Heart right ventricle (tissue), 16 donors: ENCODE measurements at regions not wholly inside any gene's neighbourhood (a gene's known extent, or its start where the extent isn't known, plus 50 kb on each side); places are given as distances from the start of the nearest gene placed in this dataset.

Experiments
- ATAC-seq, 8 donors: fragments of 200-7000 bp; cut with Tn5 transposase; one replicate each; pipeline ENCODE4 v1.9.1; 2020; ENCODE audit warnings: mild to moderate bottlenecking in 8 of 8, moderate library complexity in 8 of 8, moderate number of reproducible peaks in 1 of 8
- DNase-seq, 2 donors: peaks; one replicate each; pipeline ENCODE4 v3.0.0-alpha.2; 2020
- H3K27ac ChIP-seq, 10 donors: fragments of 200-600 bp; sonication (generic) in 2 of 10; one replicate each; pipeline versions ENCODE4 v1.5.0 to v1.8.0; 2020 to 2022; ENCODE audit warnings: mild to moderate bottlenecking in 3 of 10
- H3K27me3 ChIP-seq, 7 donors: fragments of 200-600 bp; one replicate each; pipeline ENCODE4 v1.8.0; 2021 to 2022; ENCODE audit warnings: mild to moderate bottlenecking in 2 of 7
- H3K36me3 ChIP-seq, 9 donors: fragments of 200-600 bp; sonication (generic) in 1 of 9; one replicate each; pipeline versions ENCODE4 v1.5.0 to v1.8.0; 2020 to 2022; ENCODE audit warnings: mild to moderate bottlenecking in 2 of 9
- H3K4me1 ChIP-seq, 9 donors: fragments of 200-600 bp; sonication (generic) in 1 of 9; one replicate each; pipeline versions ENCODE4 v1.5.0 to v1.8.0; 2020 to 2022; ENCODE audit warnings: mild to moderate bottlenecking in 4 of 9
- H3K4me3 ChIP-seq, 10 donors: fragments of 200-600 bp; sonication (generic) in 2 of 10; one replicate each; pipeline versions ENCODE4 v1.5.0 to v1.8.0; 2020 to 2022; ENCODE audit warnings: mild to moderate bottlenecking in 7 of 10, moderate library complexity in 2 of 10
- H3K9me3 ChIP-seq, 11 donors: fragments of 200-600 bp in 10 of 11; sonication (generic) in 2 of 11; one replicate each; pipeline versions ENCODE4 v1.5.0 to v1.8.0; 2013 to 2022; ENCODE audit warnings: mild to moderate bottlenecking in 2 of 11, control low read depth in 1 of 11, moderate library complexity in 1 of 11
- CTCF ChIP-seq, 9 donors: fragments of 200-600 bp; sonication (generic) in 2 of 9; IDR thresholded peaks; one replicate each; pipeline versions ENCODE4 v1.5.0 to v1.8.0; 2021 to 2022; ENCODE audit warnings: antibody characterized with exemption in 9 of 9, mild to moderate bottlenecking in 5 of 9, moderate library complexity in 1 of 9
- WGBS, 2 donors: extraction: QIAGEN DNeasy Blood & Tissue Kit; methylation state at CpG; one replicate each; pipeline ENCODE4 v1.1.7; 2013; ENCODE audit warnings: inconsistent platforms in 1 of 2; 5-methylcytosine and 5-hydroxymethylcytosine counted together
- intact Hi-C, 10 donors: fragments of 100-400 bp; cut with DNase I; formaldehyde crosslinking; loops; one replicate each; pipeline versions ENCODE4 v1.11.1 to v1.14.2; 2022
- donor health status: Arrhythmogenic right ventricular cardiomyopathy.
- donor health status: ischemic (EF 13 %, LVEDD 7.1; RV severe dilation, severe dysfunction).
- donor health status: healthy with polysubstance abuse.
- donor health status: DM: no; HTN: yes; CAD: no.
- donor health status: DM: no; HTN: no; CAD: no.
- donor health status: ischemic (EF 25% LVEDD 6.9; RV normal size, moderate dysfunction).
- donor health status: ischemic (EF 25% LVEDD 5.7; RV mildly dilated, moderate dysfunction).
- donor health status: healthy.
- donor health status: DM: yes; HTN: yes; CAD: no.
- donor health status: Ischemic cardiomyopathy.
- donor health status: ischemic (EF 35%, LVEDD 5.7; RV mildly dilated, moderate dysfunction).
- donor health status: nonischemic (EF 11% LVEDD 7.7; RV severe dilation, severe dysfunction).
- donor health status: DM: yes; HTN: yes; CAD: no.
- donor health status: PGD.
- donor health status: ischemic (EF 29% LVEDD 5.4; RV normal size, mild dysfunction).
- donor health status: nonischemic (EF 23%, LVEDD 6.1; RV moderate dilation, normal function).

GRCh38 chr7:106551936-106552335, 109.0 kb downstream of the CCDC71L start:
- TF ChIP-seq CTCF (IDR thresholded peaks at IDR 0.05), result no peak
- H3K9me3 ChIP-seq, result peaks cover 0 to 20% (median 0%) of the 10 kb centered on the region in 11 donors
- peaks cover 0 to 11% (median 0%) of the 10 kb centered on the region in 9 donors for H3K4me1 ChIP-seq
- H3K36me3 ChIP-seq, result no peaks in the 10 kb centered on the region
- no peak overlapping the region for H3K4me3 ChIP-seq
- DNase-seq (no peak), ATAC-seq (no peak)
- peak overlapping the region in 1 of 10 donors; percentile 61 for H3K27ac ChIP-seq
- intact Hi-C loops, result no loop called here
- WGBS, 2 donors, result 82 to 94% methylated on average over 1 of the region's 1 CpG
- H3K27me3 ChIP-seq, result no peaks in the 10 kb centered on the region

- DNase-seq (no peak), ATAC-seq (no peak)
- H3K27me3 ChIP-seq, result no peaks in the 10 kb centered on the region
- no peak overlapping the region for H3K4me3 ChIP-seq
- H3K4me1 ChIP-seq, result peaks cover 0 to 11% (median 0%) of the 10 kb centered on the region in 9 donors
- H3K27ac ChIP-seq, result no peak overlapping the region
- H3K9me3 ChIP-seq, result no peaks in the 10 kb centered on the region
- no peaks in the 10 kb centered on the region for H3K36me3 ChIP-seq
- intact Hi-C loops, result loop anchor here in 4 of 10 donors (10.0 kb wide), 2 partner anchors 106 to 186 kb away; no protein-coding TSS in a partner anchor
- no peak for TF ChIP-seq CTCF (IDR thresholded peaks at IDR 0.05)
Measured at GRCh38 chr7:106548491-106548890, 112.5 kb downstream of the CCDC71L start.

- no peak for DNase-seq
- Histone ChIP-seq H3K27me3 (no peaks in the 10 kb centered on the region), H3K36me3 (no peaks in the 10 kb centered on the region), H3K4me3 (no peak overlapping the region), H3K4me1 (peaks cover 0 to 14% (median 6%) of the 10 kb centered on the region in 9 donors), H3K9me3 (no peaks in the 10 kb centered on the region), H3K27ac (no peak overlapping the region)
- WGBS, 2 donors, result 72 to 75% methylated on average over 3 of the region's 3 CpGs
- TF ChIP-seq CTCF (IDR thresholded peaks at IDR 0.05), result no peak
- intact Hi-C loops, result loop anchor here in 4 of 10 donors (10.0 kb wide), 2 partner anchors 110 to 190 kb away; no protein-coding TSS in a partner anchor
- no peak for ATAC-seq
Measured at GRCh38 chr7:106545275-106545674, 115.7 kb downstream of the CCDC71L start.

- H3K27ac ChIP-seq, result peak overlapping the region in 1 of 10 donors; percentile 19
Measured at GRCh38 chr7:106543221-106543757, 117.7 kb downstream of the CCDC71L start.

More at GRCh38 chr7:106543221-106543757, 117.7 kb downstream of the CCDC71L start:
- Histone ChIP-seq H3K27me3 (no peaks in the 10 kb centered on the region), H3K9me3 (no peaks in the 10 kb centered on the region), H3K4me1 (peaks cover 0 to 15% (median 6%) of the 10 kb centered on the region in 9 donors), H3K4me3 (no peak overlapping the region), H3K36me3 (no peaks in the 10 kb centered on the region)
- DNase-seq, result no peak
- WGBS, 2 donors, result 88 to 93% methylated on average over 3 of the region's 3 CpGs
- no peak for TF ChIP-seq CTCF (IDR thresholded peaks at IDR 0.05)
- ATAC-seq, result peak in 1 of 8 donors; percentile 21
- intact Hi-C loops, result loop anchor here in 7 of 10 donors (2.0 to 10.0 kb wide), 5 partner anchors 112 to 194 kb away; partner anchors contain the start of gene CCDC71L (in 2 of the 7)
